ACC112 (cell line): ENCODE measurements at regions not wholly inside any gene's neighbourhood (a gene's known extent, or its start where the extent isn't known, plus 50 kb on each side); places are given as distances from the start of the nearest gene placed in this dataset.

ENCODE experiments used
- H2AFZ ChIP-seq: fragments of 200-600 bp; sonication (generic); one replicate; pipeline ENCODE4 v1.6.0; 2017; ENCODE audit warnings: antibody characterized with exemption, low read length; ENCODE audit not compliant: unreplicated experiment
- H3K27ac ChIP-seq: fragments of 200-600 bp; sonication (generic); 2 replicates; pipeline ENCODE4 v1.5.1; 2014; ENCODE audit warnings: low read depth, mild to moderate bottlenecking, antibody characterized with exemption, low read length, moderate library complexity
- H3K27me3 ChIP-seq: fragments of 200-600 bp; sonication (generic); 2 replicates; pipeline ENCODE4 v1.6.1; 2014; ENCODE audit warnings: mild to moderate bottlenecking, antibody characterized with exemption, low read length, moderate library complexity, mixed read lengths; ENCODE audit not compliant: insufficient read depth
- H3K36me3 ChIP-seq: fragments of 200-600 bp; sonication (generic); 2 replicates; pipeline ENCODE4 v1.6.1; 2016; ENCODE audit warnings: mild to moderate bottlenecking, antibody characterized with exemption, low read length, moderate library complexity, mixed read lengths; ENCODE audit not compliant: insufficient read depth
- H3K4me1 ChIP-seq: fragments of 200-600 bp; sonication (generic); one replicate; pipeline ENCODE4 v1.6.1; 2016; ENCODE audit warnings: low read length, mixed read lengths; ENCODE audit not compliant: insufficient read depth, unreplicated experiment, control insufficient read depth
- H3K4me3 ChIP-seq: fragments of 200-600 bp; sonication (generic); 2 replicates; pipeline ENCODE4 v1.5.1; 2014; ENCODE audit warnings: mild to moderate bottlenecking, low read depth, low read length
- H3K79me2 ChIP-seq: fragments of 200-600 bp; sonication (generic); one replicate; pipeline ENCODE4 v1.6.0; 2016; ENCODE audit warnings: low read length; ENCODE audit not compliant: control insufficient read depth, unreplicated experiment, insufficient read depth

- no peak overlapping the region for H2AFZ ChIP-seq
- no peaks in the 10 kb centered on the region for H3K79me2 ChIP-seq
- H3K36me3 ChIP-seq, result no peaks in the 10 kb centered on the region
- peaks cover 4% of the 10 kb centered on the region for H3K4me1 ChIP-seq
- peaks cover 7% of the 10 kb centered on the region; the same call in 1 of the 2 replicates for H3K27me3 ChIP-seq
- H3K27ac ChIP-seq, result no peak overlapping the region
- no peak overlapping the region for H3K4me3 ChIP-seq
Observed at GRCh38 chr10:76711222-76711997, 926.2 kb downstream of the KCNMA1 start.

DNA sequence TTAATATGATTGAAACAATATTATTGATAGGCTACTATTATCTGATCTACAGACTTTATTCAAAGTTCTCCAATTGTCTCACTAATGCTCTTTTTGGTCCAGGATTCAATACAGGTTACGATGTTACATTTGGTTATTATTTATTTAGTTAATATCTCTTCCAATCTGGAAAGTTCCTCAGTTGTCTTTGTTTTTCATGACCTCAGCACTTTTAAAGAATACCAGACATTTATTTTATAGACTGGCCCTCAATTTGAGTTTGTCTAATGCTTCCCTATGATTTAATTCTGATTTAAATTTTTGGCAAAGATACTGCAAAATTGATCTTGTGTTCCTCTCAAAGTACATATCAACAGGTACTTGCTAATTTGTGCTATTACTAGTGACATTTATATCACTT lies 937.4 kb downstream of the KCNMA1 start:
- H3K27me3 ChIP-seq, result no peaks in the 10 kb centered on the region
- no peaks in the 10 kb centered on the region for H3K36me3 ChIP-seq
- H3K4me1 ChIP-seq, result no peaks in the 10 kb centered on the region
- H3K27ac ChIP-seq, result no peak overlapping the region
- H3K4me3 ChIP-seq, result no peak overlapping the region
- no peaks in the 10 kb centered on the region for H3K79me2 ChIP-seq
- H2AFZ ChIP-seq, result no peak overlapping the region

- Histone ChIP-seq H3K27ac (no peak overlapping the region), H3K79me2 (no peaks in the 10 kb centered on the region), H3K36me3 (no peaks in the 10 kb centered on the region), H3K4me3 (no peak overlapping the region), H3K4me1 (no peaks in the 10 kb centered on the region), H2AFZ (no peak overlapping the region), H3K27me3 (no peaks in the 10 kb centered on the region)
Observed at GRCh38 chr10:76697923-76698322, 939.7 kb downstream of the KCNMA1 start.

- Histone ChIP-seq H3K27ac (no peak overlapping the region), H3K27me3 (no peaks in the 10 kb centered on the region), H2AFZ (no peak overlapping the region), H3K4me1 (no peaks in the 10 kb centered on the region), H3K4me3 (no peak overlapping the region), H3K36me3 (no peaks in the 10 kb centered on the region), H3K79me2 (no peaks in the 10 kb centered on the region)
Observed at GRCh38 chr10:76695069-76695468, 942.5 kb downstream of the KCNMA1 start.

DNA sequence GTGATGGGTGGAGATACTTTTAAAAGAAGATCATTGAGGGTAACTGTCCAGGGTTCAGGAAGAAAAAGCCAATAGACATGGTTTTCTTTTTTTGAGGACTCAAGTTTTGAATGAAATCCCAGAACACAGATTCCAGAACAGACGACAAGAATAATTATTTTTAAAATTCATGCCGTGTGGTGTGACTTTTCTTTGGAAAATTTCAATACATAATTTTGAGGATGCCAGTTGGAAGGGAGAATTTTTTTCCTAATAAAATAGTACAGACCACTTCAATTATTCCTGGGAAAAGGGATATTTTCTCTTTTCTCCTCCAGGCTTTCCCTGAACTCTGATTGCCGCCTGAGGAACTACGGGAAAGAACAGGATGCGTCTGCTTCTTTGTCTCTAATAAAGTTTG lies 951.4 kb downstream of the KCNMA1 start:
- no peaks in the 10 kb centered on the region for H3K4me1 ChIP-seq
- no peaks in the 10 kb centered on the region for H3K79me2 ChIP-seq
- H3K36me3 ChIP-seq, result no peaks in the 10 kb centered on the region
- H2AFZ ChIP-seq, result no peak overlapping the region
- no peak overlapping the region for H3K27ac ChIP-seq
- peaks cover 15% of the 10 kb centered on the region for H3K27me3 ChIP-seq
- H3K4me3 ChIP-seq, result no peak overlapping the region

- Histone ChIP-seq H3K27ac (no peak overlapping the region), H3K4me3 (no peak overlapping the region), H3K4me1 (no peaks in the 10 kb centered on the region), H3K79me2 (no peaks in the 10 kb centered on the region), H3K27me3 (peaks cover 19% of the 10 kb centered on the region), H3K36me3 (no peaks in the 10 kb centered on the region), H2AFZ (no peak overlapping the region)
Observed at GRCh38 chr10:76684968-76685367, 952.6 kb downstream of the KCNMA1 start.

- Histone ChIP-seq H3K27me3 (peaks cover 17% of the 10 kb centered on the region), H2AFZ (no peak overlapping the region), H3K36me3 (no peaks in the 10 kb centered on the region), H3K79me2 (no peaks in the 10 kb centered on the region), H3K4me1 (no peaks in the 10 kb centered on the region), H3K27ac (no peak overlapping the region), H3K4me3 (no peak overlapping the region)
Observed at GRCh38 chr10:76681153-76681552, 956.5 kb downstream of the KCNMA1 start.

DNA sequence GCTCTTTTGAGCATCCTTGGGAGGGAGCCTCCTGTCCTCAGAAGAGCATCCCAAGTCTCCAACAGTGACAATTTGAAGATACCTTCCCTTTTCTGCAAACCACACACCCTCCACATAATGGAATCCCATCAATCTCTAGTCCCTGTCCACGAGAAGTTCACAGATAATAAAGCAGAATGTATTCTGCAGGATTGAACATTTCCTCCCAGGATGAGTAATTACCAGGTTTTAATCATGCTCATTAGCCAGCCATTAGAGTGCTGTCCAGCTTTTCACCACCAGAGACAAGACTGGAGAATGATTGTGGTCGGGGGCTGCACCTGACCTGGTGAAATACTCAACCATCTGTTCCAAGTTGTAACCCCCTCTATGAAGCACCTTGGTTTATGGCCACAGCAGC lies 958.6 kb downstream of the KCNMA1 start:
- Histone ChIP-seq H3K4me3 (no peak overlapping the region), H3K27me3 (peaks cover 10% of the 10 kb centered on the region; the same call in 1 of the 2 replicates), H3K4me1 (no peaks in the 10 kb centered on the region), H3K36me3 (no peaks in the 10 kb centered on the region), H2AFZ (no peak overlapping the region), H3K27ac (no peak overlapping the region), H3K79me2 (no peaks in the 10 kb centered on the region)

- Histone ChIP-seq H2AFZ (no peak overlapping the region), H3K4me1 (no peaks in the 10 kb centered on the region), H3K27me3 (peaks cover 10% of the 10 kb centered on the region; the same call in 1 of the 2 replicates), H3K4me3 (no peak overlapping the region), H3K27ac (no peak overlapping the region), H3K79me2 (no peaks in the 10 kb centered on the region), H3K36me3 (no peaks in the 10 kb centered on the region)
Observed at GRCh38 chr10:76675951-76676587, 961.5 kb downstream of the KCNMA1 start.

- H3K36me3 ChIP-seq, result no peaks in the 10 kb centered on the region
- no peak overlapping the region for H2AFZ ChIP-seq
- peaks cover 10% of the 10 kb centered on the region; the same call in 1 of the 2 replicates for H3K27me3 ChIP-seq
- H3K4me1 ChIP-seq, result no peaks in the 10 kb centered on the region
- no peak overlapping the region for H3K4me3 ChIP-seq
- no peaks in the 10 kb centered on the region for H3K79me2 ChIP-seq
- no peak overlapping the region for H3K27ac ChIP-seq
Observed at GRCh38 chr10:76675561-76675950, 962.1 kb downstream of the KCNMA1 start.
